Astrocyte of the spinal cord (primary cell): ENCODE measurements at regions not wholly inside any gene's neighbourhood (a gene's known extent, or its start where the extent isn't known, plus 50 kb on each side); places are given as distances from the start of the nearest gene placed in this dataset.

ENCODE experiments used
- DNase-seq: peaks from one replicate; pipeline ENCODE4 v3.0.0; 2011; ENCODE audit warnings: low read depth, low spot score
- H3K4me3 ChIP-seq: 2 replicates; pipeline ENCODE4 v1.5.1; 2011; ENCODE audit warnings: low read depth, mild to moderate bottlenecking, low read length, moderate library complexity
- in situ Hi-C: cut with HindIII; loops from 2 replicates; pipeline ENCODE4 v1.10.0; 2017; ENCODE audit warnings: low sequenced_read_pairs
- TF ChIP-seq, protein P1 (sequence below): IDR thresholded peaks from 2 replicates; pipeline ENCODE4 v1.5.1; 2012; ENCODE audit warnings: low read depth, mild to moderate bottlenecking, low read length, inconsistent platforms

DNA sequence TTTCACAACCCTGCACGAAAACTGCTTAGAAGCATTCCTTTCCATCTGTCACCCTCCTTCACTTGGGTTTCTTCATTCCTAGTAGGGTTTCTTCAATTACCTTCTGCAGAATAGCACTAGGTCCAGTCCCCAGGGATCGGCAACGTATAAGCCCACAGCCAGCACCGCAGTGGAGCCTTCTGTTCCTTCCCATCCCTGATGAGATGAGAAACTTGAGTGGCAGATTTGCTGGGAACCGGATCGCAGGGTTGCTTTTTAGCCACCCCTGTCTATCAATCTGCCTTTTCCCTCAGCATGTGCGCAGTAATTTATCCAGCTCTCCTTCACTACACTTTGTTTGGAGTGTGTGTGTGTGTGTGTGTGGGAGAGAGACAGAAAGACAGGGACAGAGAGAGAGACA lies 94.2 kb downstream of the CD8B2 start:
- TF ChIP-seq, protein P1, sequence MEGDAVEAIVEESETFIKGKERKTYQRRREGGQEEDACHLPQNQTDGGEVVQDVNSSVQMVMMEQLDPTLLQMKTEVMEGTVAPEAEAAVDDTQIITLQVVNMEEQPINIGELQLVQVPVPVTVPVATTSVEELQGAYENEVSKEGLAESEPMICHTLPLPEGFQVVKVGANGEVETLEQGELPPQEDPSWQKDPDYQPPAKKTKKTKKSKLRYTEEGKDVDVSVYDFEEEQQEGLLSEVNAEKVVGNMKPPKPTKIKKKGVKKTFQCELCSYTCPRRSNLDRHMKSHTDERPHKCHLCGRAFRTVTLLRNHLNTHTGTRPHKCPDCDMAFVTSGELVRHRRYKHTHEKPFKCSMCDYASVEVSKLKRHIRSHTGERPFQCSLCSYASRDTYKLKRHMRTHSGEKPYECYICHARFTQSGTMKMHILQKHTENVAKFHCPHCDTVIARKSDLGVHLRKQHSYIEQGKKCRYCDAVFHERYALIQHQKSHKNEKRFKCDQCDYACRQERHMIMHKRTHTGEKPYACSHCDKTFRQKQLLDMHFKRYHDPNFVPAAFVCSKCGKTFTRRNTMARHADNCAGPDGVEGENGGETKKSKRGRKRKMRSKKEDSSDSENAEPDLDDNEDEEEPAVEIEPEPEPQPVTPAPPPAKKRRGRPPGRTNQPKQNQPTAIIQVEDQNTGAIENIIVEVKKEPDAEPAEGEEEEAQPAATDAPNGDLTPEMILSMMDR, result no peak
- no peak for DNase-seq
- in situ Hi-C loops, result no loop called here
- no peak overlapping the region for H3K4me3 ChIP-seq

DNA sequence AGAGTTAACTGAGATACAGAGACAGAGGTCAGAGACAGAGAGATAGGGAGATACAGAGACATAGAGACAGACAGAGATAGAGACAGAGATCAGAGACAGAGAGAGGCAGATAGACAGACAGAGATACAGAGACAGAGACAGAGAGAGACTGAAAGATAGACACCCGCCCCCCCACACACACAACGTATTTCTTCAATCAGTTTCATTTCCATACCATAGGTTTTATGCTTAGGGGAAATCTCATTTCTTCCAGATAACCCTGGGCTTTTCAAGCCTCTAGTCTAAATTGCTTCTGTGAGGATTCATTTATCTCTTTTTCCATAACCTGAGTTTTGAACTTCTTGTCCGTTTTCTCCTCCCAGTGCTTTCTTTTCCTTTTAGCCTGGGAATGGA lies 94.6 kb downstream of the CD8B2 start:
- in situ Hi-C loops, result no loop called here
- TF ChIP-seq, protein P1, result no peak
- H3K4me3 ChIP-seq, result peak overlapping the region; percentile 36
- DNase-seq, result no peak

DNA sequence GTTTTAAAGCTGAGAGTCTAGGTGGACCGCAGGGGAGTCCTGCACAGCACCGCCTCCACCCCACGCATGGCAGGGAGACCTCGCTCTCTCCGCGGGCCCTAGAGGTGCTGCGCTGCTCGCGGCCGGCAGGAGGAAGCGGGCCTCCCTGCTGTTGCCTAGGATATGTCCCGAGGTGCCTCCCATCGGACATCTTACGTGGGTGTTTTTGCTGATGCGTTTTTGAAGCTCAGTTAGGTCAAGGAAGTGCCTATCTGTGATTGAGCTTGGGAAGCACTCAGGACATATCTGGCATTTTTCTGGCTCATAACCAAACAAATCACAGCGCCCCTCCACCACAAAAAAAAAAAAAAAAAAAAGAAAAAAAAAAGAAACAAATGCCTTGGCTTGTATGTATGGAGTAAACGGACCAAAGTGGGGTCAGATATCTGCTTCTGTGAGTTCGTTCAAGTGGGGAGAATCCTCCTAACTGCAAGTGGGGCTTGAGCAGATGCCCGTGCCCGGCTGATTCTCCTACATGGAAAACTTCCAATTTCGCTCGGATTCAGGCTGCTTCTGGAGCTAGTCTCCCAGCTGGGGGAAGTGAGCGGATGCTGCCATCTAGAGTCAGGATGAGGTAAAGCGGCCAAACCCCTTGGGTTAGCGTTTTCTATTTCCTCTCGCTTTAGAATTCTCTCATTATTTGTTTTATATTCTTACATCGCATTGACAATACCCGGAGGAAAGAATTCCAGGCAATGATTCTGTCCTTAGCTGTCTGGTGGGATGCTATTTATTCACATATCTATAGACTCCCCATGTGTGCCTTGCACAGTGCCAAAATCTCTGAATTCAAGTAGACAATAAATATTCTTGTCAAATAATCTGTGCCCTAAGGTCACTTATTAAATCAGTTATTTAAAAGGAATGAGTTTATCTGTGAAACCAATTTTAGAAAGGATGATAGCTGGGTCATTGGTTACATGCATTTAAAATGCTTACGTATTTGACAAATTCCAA lies 95.3 kb downstream of the CD8B2 start:
- peak; percentile 78 for DNase-seq
- TF ChIP-seq, protein P1, result peak; percentile 93
- peak overlapping the region; percentile 36 for H3K4me3 ChIP-seq
- in situ Hi-C loops, result no loop called here

DNA sequence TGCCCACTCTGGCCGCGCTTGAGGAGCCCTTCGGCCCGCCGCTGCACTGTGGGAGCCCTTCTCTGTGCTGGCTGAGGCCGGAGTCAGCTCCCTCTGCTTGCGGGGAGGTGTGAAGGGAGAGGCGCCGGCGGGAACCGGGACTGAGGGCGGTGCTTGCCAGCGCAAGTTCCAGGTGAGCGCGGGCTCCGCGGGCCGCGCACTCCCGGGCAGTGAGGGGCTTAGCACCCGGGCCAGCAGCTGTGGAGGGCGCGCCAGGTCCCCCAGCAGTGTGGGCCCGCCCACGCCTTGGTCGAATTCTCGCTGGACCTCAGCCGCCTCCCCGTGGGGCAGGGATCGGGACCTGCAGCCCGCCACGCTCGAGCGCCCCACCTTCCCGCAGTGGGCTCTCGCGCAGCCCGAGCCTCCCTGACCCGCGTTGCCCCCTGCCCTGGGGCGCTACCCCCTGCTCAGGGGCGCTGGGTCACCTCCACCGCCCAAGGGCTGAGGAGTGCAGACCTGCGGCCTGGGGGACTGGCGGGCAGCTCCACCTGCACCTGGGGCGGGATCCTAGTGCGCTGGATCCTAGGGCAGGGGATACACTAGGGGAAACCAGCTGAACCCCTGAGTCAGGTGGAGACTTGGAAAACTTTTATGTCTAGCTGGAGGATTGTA lies 97.3 kb downstream of the CD8B2 start:
- DNase-seq, result no peak
- no peak overlapping the region for H3K4me3 ChIP-seq
- in situ Hi-C loops, result no loop called here
- TF ChIP-seq, protein P1, result no peak

DNA sequence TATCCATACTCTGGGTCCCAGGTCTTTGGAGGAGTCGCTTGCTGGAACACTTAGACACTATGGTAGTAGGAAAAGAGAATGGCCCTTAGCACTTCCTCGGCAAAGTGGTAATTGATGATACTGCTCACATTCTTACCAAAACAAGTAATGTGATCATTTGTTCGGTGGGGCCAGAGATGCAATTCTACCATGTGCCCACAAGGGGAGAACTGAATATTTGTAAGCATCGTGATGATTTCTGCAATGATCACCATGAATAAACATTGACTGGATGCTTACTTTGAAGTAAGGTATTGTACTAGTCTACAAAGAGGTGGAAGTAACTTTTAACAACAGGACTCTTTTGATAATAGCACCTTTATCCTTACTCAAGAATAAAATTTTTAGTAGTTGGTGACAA lies 109.7 kb downstream of the CD8B2 start:
- in situ Hi-C loops, result no loop called here
- TF ChIP-seq, protein P1, result peak; percentile 31
- DNase-seq, result no peak

DNA sequence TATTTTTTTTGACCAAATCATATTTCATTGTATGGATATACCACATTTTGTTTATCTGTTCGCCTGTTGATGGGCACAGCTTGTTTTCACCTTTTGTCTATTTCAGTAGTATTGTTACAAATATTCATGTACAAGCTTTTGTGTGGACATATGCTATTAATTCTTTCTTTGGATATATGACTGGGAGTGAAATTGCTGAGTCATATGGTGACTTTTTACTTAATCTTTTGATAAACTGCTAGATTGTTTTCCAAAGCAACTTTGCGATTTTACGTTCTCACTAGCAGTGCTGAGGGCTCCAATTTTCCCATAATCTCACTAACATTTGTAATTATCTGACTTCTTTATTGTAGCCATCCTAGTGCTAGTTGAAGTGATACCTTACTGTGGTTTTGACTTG lies 112.4 kb downstream of the CD8B2 start:
- no peak for DNase-seq
- H3K4me3 ChIP-seq, result no peak overlapping the region
- in situ Hi-C loops, result no loop called here
- TF ChIP-seq, protein P1, result no peak

More for the DNA sequence above, 109.7 kb downstream of the CD8B2 start:
- no peak overlapping the region for H3K4me3 ChIP-seq
